A673 (cell line): ENCODE measurements at regions not wholly inside any gene's neighbourhood (a gene's known extent, or its start where the extent isn't known, plus 50 kb on each side); places are given as distances from the start of the nearest gene placed in this dataset.

Experiments
- BruUV-seq: library from RNA; stranded (reverse); fragments of 400-500 nt; replicated peaks from 2 replicates; lab custom pipeline; 2021; lab: Mats Ljungman, UMichigan
- CTCF ChIA-PET: fragments of 300-600 bp; sonication (Branson Sonifier 250); formaldehyde crosslinking; loops from one replicate; lab custom pipeline; 2022; ENCODE audit warnings: antibody characterized with exemption; lab: Charles Lee
- POLR2A ChIA-PET: fragments of 300-600 bp; sonication (Branson Sonifier 250); formaldehyde crosslinking; loops from one replicate; lab custom pipeline; 2022; ENCODE audit warnings: antibody characterized with exemption; ENCODE audit not compliant: low non-redundant PET; lab: Charles Lee
- DNase-seq: peaks from one replicate; pipeline ENCODE4 v3.0.0-alpha.2; 2015; ENCODE audit warnings: low spot score
- H3K27ac ChIP-seq: fragments of 200-600 bp; sonication (generic); 2 replicates; pipeline ENCODE4 v1.5.1; 2016; ENCODE audit warnings: mixed run types, low read depth, mild to moderate bottlenecking, mixed read lengths, antibody characterized with exemption, low read length; ENCODE audit not compliant: poor library complexity, severe bottlenecking
- H3K27me3 ChIP-seq: fragments of 200-600 bp; sonication (generic); replicated peaks from 2 replicates; pipeline ENCODE4 v1.6.1; 2017; ENCODE audit warnings: mixed run types, low read depth, mild to moderate bottlenecking, mixed read lengths, antibody characterized with exemption, low read length; ENCODE audit not compliant: insufficient read depth, poor library complexity
- H3K36me3 ChIP-seq: fragments of 200-600 bp; sonication (generic); 2 replicates; pipeline ENCODE4 v1.6.1; 2016; ENCODE audit warnings: mixed run types, mild to moderate bottlenecking, mixed read lengths, antibody characterized with exemption, low read length; ENCODE audit not compliant: insufficient read depth, poor library complexity, severe bottlenecking
- H3K4me1 ChIP-seq: fragments of 200-600 bp; sonication (generic); 2 replicates; pipeline ENCODE4 v1.6.1; 2017; ENCODE audit warnings: mixed run types, mild to moderate bottlenecking, mixed read lengths, antibody characterized with exemption, low read length; ENCODE audit not compliant: insufficient read depth, poor library complexity, severe bottlenecking
- H3K4me3 ChIP-seq: fragments of 200-600 bp; sonication (generic); 2 replicates; pipeline ENCODE4 v1.5.1; 2016; ENCODE audit warnings: low read depth, mixed run types, mild to moderate bottlenecking, mixed read lengths, low read length; ENCODE audit not compliant: poor library complexity, severe bottlenecking
- H3K9me3 ChIP-seq: fragments of 200-600 bp; sonication (generic); 2 replicates; pipeline ENCODE4 v1.6.1; 2016; ENCODE audit warnings: mixed run types, low read depth, mild to moderate bottlenecking, mixed read lengths, antibody characterized with exemption, low read length; ENCODE audit not compliant: poor library complexity, severe bottlenecking
- CTCF ChIP-seq: fragments of 300-800, 200-600 bp; sonication (generic); conservative IDR thresholded peaks from 2 replicates; pipeline ENCODE4 v1.5.1; 2017; ENCODE audit warnings: low read depth, mild to moderate bottlenecking, antibody characterized with exemption, low read length, moderate library complexity, mixed read lengths
- EZH2 ChIP-seq: fragments of 200-600 bp; sonication (generic); IDR thresholded peaks from 2 replicates; pipeline ENCODE4 v1.6.1; 2017; ENCODE audit warnings: borderline replicate concordance, low read depth, mild to moderate bottlenecking, mixed read lengths, antibody characterized with exemption, low read length; ENCODE audit not compliant: poor library complexity, severe bottlenecking
- intact Hi-C: fragments of 100-400 bp; cut with micrococcal nuclease; formaldehyde crosslinking; loops from one replicate; pipeline ENCODE4 v1.10.0; 2022; ENCODE audit not compliant: unreplicated experiment

DNA sequence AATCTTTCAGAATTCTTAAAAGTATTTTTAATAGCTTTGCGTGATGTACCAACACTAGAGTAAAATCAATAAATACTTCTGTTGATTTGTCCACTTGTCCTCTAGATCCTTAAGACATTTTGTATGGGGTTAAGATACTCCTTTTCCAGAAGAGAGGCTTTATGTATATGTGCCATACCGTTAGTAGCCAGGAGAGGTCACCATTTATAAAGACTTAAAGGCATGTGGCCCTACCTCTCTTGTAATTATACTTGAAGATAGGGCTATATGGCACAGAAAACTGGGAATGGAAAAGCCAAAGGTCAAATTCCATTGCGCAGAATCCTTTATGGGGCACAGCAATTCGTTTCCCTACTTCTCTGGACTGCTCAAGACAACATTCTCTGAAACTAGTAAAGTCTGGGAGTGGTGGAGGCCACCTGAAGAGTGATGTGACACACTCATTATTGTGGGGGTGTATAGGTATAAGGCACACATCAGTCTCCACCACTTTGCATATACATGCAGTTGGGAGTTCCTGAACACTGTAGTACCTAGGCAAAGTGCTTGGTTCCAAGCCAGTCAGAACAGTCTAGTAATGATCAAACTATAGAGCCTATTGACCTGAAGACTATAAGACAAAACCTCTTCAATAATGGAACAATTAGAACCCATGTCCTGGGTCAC is 140.1 kb upstream of the FBXL17 start:
- ChIA-PET CTCF (no interaction called here), POLR2A (no interaction called here)
- H3K36me3 ChIP-seq: no peaks in the 10 kb centered on the region
- H3K4me1 ChIP-seq: peaks cover 11% of the 10 kb centered on the region
- intact Hi-C loops: loop anchor here (5.0 kb wide), 1 partner anchor 1165 kb away; the partner anchor contains the start of gene MAN2A1
- H3K27me3 ChIP-seq: no peaks in the 10 kb centered on the region
- TF ChIP-seq EZH2 (no peak), CTCF (peak; percentile 79)
- DNase-seq: peak; percentile 82
- H3K9me3 ChIP-seq: peaks cover 7% of the 10 kb centered on the region
- no peak overlapping the region for H3K27ac ChIP-seq
- no TSS peak for BruUV-seq
- H3K4me3 ChIP-seq: no peak overlapping the region

DNA sequence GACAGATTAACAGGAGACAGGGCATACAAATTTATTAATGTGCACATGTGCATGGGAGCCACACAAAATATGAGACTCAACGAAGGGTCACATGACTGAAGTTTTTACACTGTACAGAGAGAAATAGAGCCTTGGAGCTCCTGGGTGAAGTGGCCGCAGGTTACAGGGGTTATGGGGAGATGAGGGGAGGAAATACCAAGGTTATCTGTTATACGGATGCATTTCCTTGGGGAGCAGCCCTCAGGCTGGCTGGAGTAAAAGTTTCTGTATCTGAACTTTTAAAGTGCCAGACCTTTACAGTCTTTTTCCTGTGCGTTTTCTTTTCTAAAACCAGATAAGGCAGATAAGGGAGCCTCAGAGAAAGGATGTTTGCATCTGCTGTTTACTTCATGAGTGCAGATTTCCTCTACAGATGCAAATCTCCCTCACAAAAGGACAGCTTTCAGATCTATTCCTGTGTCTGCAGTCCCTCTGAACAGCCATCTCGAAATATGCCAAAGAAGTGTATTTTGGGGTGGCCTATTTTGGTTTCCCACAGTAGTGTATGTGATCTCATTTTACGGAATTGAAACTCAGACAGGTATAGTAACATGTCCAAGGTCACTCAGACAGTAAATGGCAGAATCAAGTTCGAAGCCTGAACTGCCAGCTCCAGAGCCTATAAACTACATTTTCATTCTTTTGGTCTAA is 139.3 kb upstream of the FBXL17 start:
- no peaks in the 10 kb centered on the region for H3K36me3 ChIP-seq
- no peak overlapping the region for H3K4me3 ChIP-seq
- BruUV-seq: no TSS peak
- H3K4me1 ChIP-seq: peaks cover 11% of the 10 kb centered on the region
- H3K27ac ChIP-seq: no peak overlapping the region
- DNase-seq: no peak
- TF ChIP-seq CTCF: no peak
- TF ChIP-seq EZH2: no peak
- intact Hi-C loops: loop anchor here (5.0 kb wide), 1 partner anchor 1166 kb away; the partner anchor contains the start of gene MAN2A1
- POLR2A ChIA-PET: no interaction called here
- no peaks in the 10 kb centered on the region for H3K27me3 ChIP-seq
- no peaks in the 10 kb centered on the region for H3K9me3 ChIP-seq
- CTCF ChIA-PET: no interaction called here

DNA sequence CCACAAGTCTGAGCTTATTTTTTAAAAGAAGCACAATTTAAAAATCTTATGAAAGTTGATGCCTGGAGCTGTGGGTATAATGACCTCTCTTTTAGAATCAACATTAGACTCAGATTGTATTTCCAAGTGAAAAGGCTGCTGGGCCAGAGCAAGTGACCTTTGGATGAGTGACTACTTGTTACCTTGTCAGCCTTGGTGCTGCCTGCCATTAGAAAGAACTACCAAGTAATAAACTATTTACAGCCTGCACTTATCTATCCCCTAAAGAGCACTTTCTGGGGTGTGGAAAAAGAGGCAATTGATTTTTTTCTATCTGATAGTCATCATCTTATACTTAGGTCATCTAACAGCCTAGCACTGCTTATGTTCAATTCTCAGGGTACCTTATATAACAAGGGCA is 134.9 kb upstream of the FBXL17 start:
- no peak for DNase-seq
- H3K9me3 ChIP-seq: no peaks in the 10 kb centered on the region
- no peaks in the 10 kb centered on the region for H3K4me1 ChIP-seq
- H3K27me3 ChIP-seq: no peaks in the 10 kb centered on the region
- H3K27ac ChIP-seq: no peak overlapping the region
- ChIA-PET CTCF (no interaction called here), POLR2A (interaction anchor here (0.6 kb wide), 1 partner anchor 22 kb away, joined by 4 read pairs; no protein-coding TSS in a partner anchor)
- no peak overlapping the region for H3K4me3 ChIP-seq
- intact Hi-C loops: no loop called here
- no peaks in the 10 kb centered on the region for H3K36me3 ChIP-seq
- TF ChIP-seq CTCF (no peak), EZH2 (no peak)
- BruUV-seq: no TSS peak
